DND-41 (cell line): ENCODE measurements at regions not wholly inside any gene's neighbourhood (a gene's known extent, or its start where the extent isn't known, plus 50 kb on each side); places are given as distances from the start of the nearest gene placed in this dataset.

Experiments
- ATAC-seq: fragments of 200-7000 bp; cut with Tn5 transposase; 3 replicates; pipeline ENCODE4 v1.9.1; 2021; ENCODE audit warnings: low read depth; ENCODE audit not compliant: insufficient read depth
- DNase-seq: peaks from one replicate; pipeline ENCODE4 v3.0.0-alpha.2; 2020
- H2AFZ ChIP-seq: 2 replicates; pipeline ENCODE4 v1.6.0; 2012; ENCODE audit warnings: low read depth, low read length
- H3K27ac ChIP-seq: 2 replicates; pipeline ENCODE4 v1.5.1; 2012; ENCODE audit warnings: low read length, inconsistent platforms
- H3K27me3 ChIP-seq: fragments of 200-600 bp; sonication (generic); 2 replicates; pipeline ENCODE4 v1.6.0; 2012; ENCODE audit warnings: low read length, mild to moderate bottlenecking, inconsistent platforms; ENCODE audit not compliant: insufficient read depth, poor library complexity
- H3K36me3 ChIP-seq: 2 replicates; pipeline ENCODE4 v1.5.1; 2012; ENCODE audit warnings: low read length, inconsistent platforms; ENCODE audit not compliant: insufficient read depth
- H3K4me1 ChIP-seq: 2 replicates; pipeline ENCODE4 v1.5.1; 2012; ENCODE audit warnings: mild to moderate bottlenecking, low read length; ENCODE audit not compliant: insufficient read depth
- H3K4me2 ChIP-seq: 2 replicates; pipeline ENCODE4 v1.6.0; 2012; ENCODE audit warnings: mild to moderate bottlenecking, moderate library complexity, low read length, inconsistent platforms; ENCODE audit not compliant: insufficient read depth
- H3K4me3 ChIP-seq, 2 experiments: fragments of 200-600 bp in 1 of 2; shearing (Covaris generic) in 1 of 2; 2 replicates each; pipeline ENCODE4 v1.5.1; 2012 to 2016; ENCODE audit warnings: inconsistent platforms in 2 of 2, low read length in 2 of 2, mild to moderate bottlenecking in 2 of 2, low read depth in 1 of 2, moderate library complexity in 1 of 2
- H3K79me2 ChIP-seq: 2 replicates; pipeline ENCODE4 v1.6.0; 2012; ENCODE audit warnings: low read length, inconsistent platforms; ENCODE audit not compliant: insufficient read depth
- H3K9ac ChIP-seq: 2 replicates; pipeline ENCODE4 v1.6.0; 2012; ENCODE audit warnings: low read depth, mild to moderate bottlenecking, inconsistent platforms, low read length, moderate library complexity
- H3K9me3 ChIP-seq: 2 replicates; pipeline ENCODE4 v1.5.1; 2012; ENCODE audit warnings: low read length, moderate library complexity, mild to moderate bottlenecking, inconsistent platforms; ENCODE audit not compliant: insufficient read depth, severe bottlenecking
- H4K20me1 ChIP-seq: 2 replicates; pipeline ENCODE4 v1.6.0; 2012; ENCODE audit warnings: low read length; ENCODE audit not compliant: insufficient read depth
- EZH2 ChIP-seq: IDR thresholded peaks from 3 replicates; pipeline ENCODE4 v1.6.1; 2012; ENCODE audit warnings: borderline replicate concordance, low read depth, mild to moderate bottlenecking, moderate library complexity, low read length, inconsistent platforms; ENCODE audit not compliant: severe bottlenecking
- TF ChIP-seq, protein P1 (sequence below): IDR thresholded peaks from 2 replicates; pipeline ENCODE4 v1.5.1; 2012; ENCODE audit warnings: borderline replicate concordance, low read length, moderate library complexity, mild to moderate bottlenecking; ENCODE audit not compliant: poor library complexity, severe bottlenecking; ENCODE audit errors: extremely low read depth

DNA sequence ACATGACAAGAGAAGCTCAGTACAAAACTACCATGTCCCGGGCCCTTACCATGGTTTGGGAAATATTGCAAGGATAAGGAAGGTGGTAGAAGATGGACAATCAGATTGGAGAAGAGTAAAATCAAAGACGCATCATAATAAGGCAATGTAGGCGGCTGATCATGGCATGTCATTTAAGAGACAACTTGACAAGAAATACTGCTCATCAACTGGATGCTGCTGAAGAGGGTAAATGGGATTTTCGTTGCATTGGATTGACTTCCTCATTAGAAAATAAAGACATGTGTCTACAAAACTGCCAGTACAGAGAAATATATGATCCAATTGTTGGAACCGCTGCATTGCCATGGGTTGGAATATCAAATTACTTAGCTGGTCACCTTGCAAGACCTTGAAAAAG, 238.3 kb upstream of the NCKAP5 start:
- no peaks in the 10 kb centered on the region for H3K79me2 ChIP-seq
- H3K4me1 ChIP-seq = no peaks in the 10 kb centered on the region
- no peak overlapping the region for H3K27ac ChIP-seq
- H3K9ac ChIP-seq = no peak overlapping the region
- H4K20me1 ChIP-seq = no peaks in the 10 kb centered on the region
- TF ChIP-seq, protein P1, sequence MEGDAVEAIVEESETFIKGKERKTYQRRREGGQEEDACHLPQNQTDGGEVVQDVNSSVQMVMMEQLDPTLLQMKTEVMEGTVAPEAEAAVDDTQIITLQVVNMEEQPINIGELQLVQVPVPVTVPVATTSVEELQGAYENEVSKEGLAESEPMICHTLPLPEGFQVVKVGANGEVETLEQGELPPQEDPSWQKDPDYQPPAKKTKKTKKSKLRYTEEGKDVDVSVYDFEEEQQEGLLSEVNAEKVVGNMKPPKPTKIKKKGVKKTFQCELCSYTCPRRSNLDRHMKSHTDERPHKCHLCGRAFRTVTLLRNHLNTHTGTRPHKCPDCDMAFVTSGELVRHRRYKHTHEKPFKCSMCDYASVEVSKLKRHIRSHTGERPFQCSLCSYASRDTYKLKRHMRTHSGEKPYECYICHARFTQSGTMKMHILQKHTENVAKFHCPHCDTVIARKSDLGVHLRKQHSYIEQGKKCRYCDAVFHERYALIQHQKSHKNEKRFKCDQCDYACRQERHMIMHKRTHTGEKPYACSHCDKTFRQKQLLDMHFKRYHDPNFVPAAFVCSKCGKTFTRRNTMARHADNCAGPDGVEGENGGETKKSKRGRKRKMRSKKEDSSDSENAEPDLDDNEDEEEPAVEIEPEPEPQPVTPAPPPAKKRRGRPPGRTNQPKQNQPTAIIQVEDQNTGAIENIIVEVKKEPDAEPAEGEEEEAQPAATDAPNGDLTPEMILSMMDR = no peak
- no peak for TF ChIP-seq EZH2
- H3K4me2 ChIP-seq = no peak overlapping the region
- H3K36me3 ChIP-seq = no peaks in the 10 kb centered on the region
- no peak overlapping the region for H2AFZ ChIP-seq
- ATAC-seq = no peak
- no peak for DNase-seq
- no peak overlapping the region for H3K4me3 ChIP-seq
- H3K27me3 ChIP-seq = peaks cover 4% of the 10 kb centered on the region
- H3K9me3 ChIP-seq = no peaks in the 10 kb centered on the region

DNA sequence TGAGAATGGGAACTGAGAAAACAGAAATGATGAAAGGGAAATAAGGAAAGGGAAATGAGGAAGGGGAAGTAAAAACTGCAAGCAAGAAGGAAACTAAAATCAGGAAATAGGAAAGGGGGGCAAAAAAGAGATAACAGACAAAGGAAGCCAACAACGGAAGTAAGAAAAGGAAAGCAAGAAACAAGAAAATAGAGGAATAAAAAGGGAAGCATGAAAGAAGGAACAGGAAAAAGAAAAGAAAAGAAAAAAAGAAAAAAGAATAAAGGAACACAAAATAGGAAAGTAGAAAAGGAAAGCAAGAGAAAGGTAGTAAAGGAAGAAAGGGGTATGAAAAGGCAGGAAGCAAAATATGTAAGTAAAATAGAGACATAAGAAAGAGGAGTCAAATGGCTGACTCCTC, 241.2 kb upstream of the NCKAP5 start:
- Histone ChIP-seq H3K4me1 (no peaks in the 10 kb centered on the region), H3K36me3 (no peaks in the 10 kb centered on the region), H3K9ac (no peak overlapping the region), H3K9me3 (no peaks in the 10 kb centered on the region), H2AFZ (no peak overlapping the region), H4K20me1 (no peaks in the 10 kb centered on the region), H3K27ac (no peak overlapping the region), H3K27me3 (peaks cover 4% of the 10 kb centered on the region), H3K79me2 (no peaks in the 10 kb centered on the region), H3K4me3 (no peak overlapping the region), H3K4me2 (no peak overlapping the region)
- ATAC-seq (no peak), DNase-seq (no peak)
- no peak for TF ChIP-seq EZH2
- TF ChIP-seq, protein P1 = no peak

GRCh38 chr2:133810559-133810958, 242.3 kb upstream of the NCKAP5 start:
- H3K4me1 ChIP-seq = no peaks in the 10 kb centered on the region
- no peak overlapping the region for H3K27ac ChIP-seq
- H3K36me3 ChIP-seq = no peaks in the 10 kb centered on the region
- H3K9me3 ChIP-seq = no peaks in the 10 kb centered on the region
- H3K4me2 ChIP-seq = no peak overlapping the region
- H3K27me3 ChIP-seq = peaks cover 4% of the 10 kb centered on the region
- no peak for TF ChIP-seq EZH2
- TF ChIP-seq, protein P1 = no peak
- ATAC-seq (no peak), DNase-seq (no peak)
- H3K4me3 ChIP-seq = no peak overlapping the region
- no peaks in the 10 kb centered on the region for H4K20me1 ChIP-seq
- no peak overlapping the region for H3K9ac ChIP-seq
- H3K79me2 ChIP-seq = no peaks in the 10 kb centered on the region
- no peak overlapping the region for H2AFZ ChIP-seq
